Hepatic stellate cell (primary cell): ENCODE measurements at regions not wholly inside any gene's neighbourhood (a gene's known extent, or its start where the extent isn't known, plus 50 kb on each side); places are given as distances from the start of the nearest gene placed in this dataset.
"Not testable (repeated sequence)": the region's sequence is repeated elsewhere in the genome, so short reads cannot be mapped to it uniquely, and the experiment has no call there.

Experiments used
- DNase-seq: peaks from one replicate; pipeline ENCODE4 v3.0.0; 2011; ENCODE audit warnings: low spot score

GRCh38 chr11:106152013-106152412, 74.6 kb downstream of the AASDHPPT start:
- no peak for DNase-seq

GRCh38 chr11:106152824-106153223, 75.4 kb downstream of the AASDHPPT start:
- no peak for DNase-seq

- peak; percentile 18 for DNase-seq
Measured at GRCh38 chr11:106156290-106156937, 79.0 kb downstream of the AASDHPPT start.

GRCh38 chr11:106158406-106158805, 80.9 kb downstream of the AASDHPPT start:
- DNase-seq = no peak

GRCh38 chr11:106159836-106160235, 82.4 kb downstream of the AASDHPPT start:
- DNase-seq = no peak

GRCh38 chr11:106160494-106160893, 83.0 kb downstream of the AASDHPPT start:
- DNase-seq = no peak

GRCh38 chr11:106161775-106162634, 84.5 kb downstream of the AASDHPPT start:
- no peak for DNase-seq

GRCh38 chr11:106167085-106167484, 89.6 kb downstream of the AASDHPPT start:
- no peak for DNase-seq

- DNase-seq = no peak
Measured at GRCh38 chr11:106172386-106172991, 95.0 kb downstream of the AASDHPPT start.

- no peak for DNase-seq
Measured at GRCh38 chr11:106173291-106173690, 95.8 kb downstream of the AASDHPPT start.

GRCh38 chr11:106174003-106174402, 96.5 kb downstream of the AASDHPPT start:
- not testable (repeated sequence) for DNase-seq

GRCh38 chr11:106176817-106177216, 99.4 kb downstream of the AASDHPPT start:
- no peak for DNase-seq

- DNase-seq = no peak
Measured at GRCh38 chr11:106177311-106177710, 99.8 kb downstream of the AASDHPPT start.

GRCh38 chr11:106178361-106178760, 100.9 kb downstream of the AASDHPPT start:
- DNase-seq = no peak

GRCh38 chr11:106179048-106179447, 101.6 kb downstream of the AASDHPPT start:
- DNase-seq = no peak

GRCh38 chr11:106186630-106187029, 109.2 kb downstream of the AASDHPPT start:
- DNase-seq = no peak

- no peak for DNase-seq
Measured at GRCh38 chr11:106187860-106188456, 110.5 kb downstream of the AASDHPPT start.

GRCh38 chr11:106193956-106194355, 116.5 kb downstream of the AASDHPPT start:
- no peak for DNase-seq

GRCh38 chr11:106197438-106197837, 120.0 kb downstream of the AASDHPPT start:
- DNase-seq = no peak

- no peak for DNase-seq
Measured at GRCh38 chr11:106202935-106203620, 125.6 kb downstream of the AASDHPPT start.

- no peak for DNase-seq
Measured at GRCh38 chr11:106208760-106209159, 131.3 kb downstream of the AASDHPPT start.

GRCh38 chr11:106212081-106212480, 134.6 kb downstream of the AASDHPPT start:
- DNase-seq = no peak
